Astrocyte (in vitro differentiated cells and primary cell): ENCODE measurements at regions not wholly inside any gene's neighbourhood (a gene's known extent, or its start where the extent isn't known, plus 50 kb on each side); places are given as distances from the start of the nearest gene placed in this dataset.

ENCODE experiments used
- DNase-seq: peaks from one replicate; pipeline ENCODE4 v3.0.0-alpha.2; 2010; ENCODE audit warnings: low read depth
- FAIRE-seq: peaks from 2 replicates; lab custom pipeline; 2011; peaks lifted over from hg19 to GRCh38; lab: Jason Lieb, UNC
- H2AFZ ChIP-seq: 2 replicates; pipeline ENCODE4 v1.6.0; 2012; ENCODE audit warnings: low read depth, low read length, inconsistent platforms
- H3K27ac ChIP-seq: 2 replicates; pipeline ENCODE4 v1.5.1; 2011; ENCODE audit warnings: low read depth, low read length, inconsistent platforms
- H3K27me3 ChIP-seq: 2 replicates; pipeline ENCODE4 v1.6.0; 2011; ENCODE audit warnings: low read length, inconsistent platforms; ENCODE audit not compliant: insufficient read depth
- H3K36me3 ChIP-seq: 2 replicates; pipeline ENCODE4 v1.5.1; 2011; ENCODE audit warnings: low read length, inconsistent platforms; ENCODE audit not compliant: insufficient read depth
- H3K4me1 ChIP-seq: 2 replicates; pipeline ENCODE4 v1.5.1; 2011; ENCODE audit warnings: low read length, inconsistent platforms; ENCODE audit not compliant: insufficient read depth
- H3K4me2 ChIP-seq: 2 replicates; pipeline ENCODE4 v1.6.0; 2012; ENCODE audit warnings: low read length, inconsistent platforms
- H3K4me3 ChIP-seq: 2 replicates; pipeline ENCODE4 v1.5.1; 2011; ENCODE audit warnings: low read depth, mild to moderate bottlenecking, low read length, inconsistent platforms; ENCODE audit not compliant: insufficient read depth
- H3K79me2 ChIP-seq: 2 replicates; pipeline ENCODE4 v1.6.0; 2012; ENCODE audit warnings: mild to moderate bottlenecking, low read length, inconsistent platforms; ENCODE audit not compliant: insufficient read depth
- H3K9ac ChIP-seq: 2 replicates; pipeline ENCODE4 v1.6.0; 2012; ENCODE audit warnings: mild to moderate bottlenecking, low read length, inconsistent platforms
- H3K9me3 ChIP-seq: 2 replicates; pipeline ENCODE4 v1.5.1; 2012; ENCODE audit warnings: low read depth, mild to moderate bottlenecking, low read length, inconsistent platforms; ENCODE audit not compliant: insufficient read depth
- H4K20me1 ChIP-seq: 2 replicates; pipeline ENCODE4 v1.6.0; 2012; ENCODE audit warnings: low read length, inconsistent platforms; ENCODE audit not compliant: insufficient read depth
- H3K27ac Mint-ChIP-seq: one replicate; pipeline ENCODE4 v1.8.0; 2021; ENCODE audit warnings: mild to moderate bottlenecking, mixed read lengths; ENCODE audit not compliant: unreplicated experiment
- H3K27me3 Mint-ChIP-seq: one replicate; pipeline ENCODE4 v1.8.0; 2021; ENCODE audit warnings: low read depth, mixed read lengths; ENCODE audit not compliant: unreplicated experiment
- H3K36me3 Mint-ChIP-seq: one replicate; pipeline ENCODE4 v1.8.0; 2021; ENCODE audit warnings: low read depth, mixed read lengths; ENCODE audit not compliant: unreplicated experiment
- H3K4me1 Mint-ChIP-seq: one replicate; pipeline ENCODE4 v1.8.0; 2021; ENCODE audit warnings: low read depth, mixed read lengths; ENCODE audit not compliant: unreplicated experiment
- H3K4me3 Mint-ChIP-seq: one replicate; pipeline ENCODE4 v1.8.0; 2021; ENCODE audit warnings: mild to moderate bottlenecking, moderate library complexity, mixed read lengths; ENCODE audit not compliant: unreplicated experiment
- H3K9me3 Mint-ChIP-seq: one replicate; pipeline ENCODE4 v1.8.0; 2021; ENCODE audit warnings: mild to moderate bottlenecking, mixed read lengths; ENCODE audit not compliant: unreplicated experiment
- EZH2 ChIP-seq: IDR thresholded peaks from 2 replicates; pipeline ENCODE4 v1.6.1; 2012; ENCODE audit warnings: mild to moderate bottlenecking, low read length, inconsistent platforms; ENCODE audit not compliant: insufficient read depth
- TF ChIP-seq, protein P1 (sequence below): IDR thresholded peaks from 2 replicates; pipeline ENCODE4 v1.5.1; 2011; ENCODE audit warnings: low read depth, mild to moderate bottlenecking, inconsistent platforms, low read length, moderate library complexity; ENCODE audit not compliant: insufficient read depth

DNA sequence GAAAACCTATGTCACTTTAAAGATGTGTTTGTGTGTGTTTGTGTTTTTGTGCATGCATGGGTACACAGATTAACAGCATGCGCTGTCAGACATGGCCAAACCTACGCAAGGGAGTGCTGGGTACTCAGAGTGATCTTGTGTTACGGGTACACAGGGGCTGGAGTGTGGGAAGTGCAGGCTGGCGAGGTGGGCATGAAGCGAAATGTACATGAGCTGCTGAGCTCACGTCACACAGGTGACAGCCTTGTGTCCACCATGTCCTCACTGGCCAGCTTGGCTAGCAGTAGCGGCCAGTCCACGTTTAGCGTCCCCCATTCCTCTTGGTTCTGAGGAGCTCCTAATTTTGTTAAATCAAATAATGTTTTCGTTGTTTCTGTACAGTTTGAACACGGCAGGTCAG, 979.7 kb upstream of the TMEM132C start:
- H3K9ac ChIP-seq: no peak overlapping the region
- TF ChIP-seq EZH2: no peak
- TF ChIP-seq, protein P1, sequence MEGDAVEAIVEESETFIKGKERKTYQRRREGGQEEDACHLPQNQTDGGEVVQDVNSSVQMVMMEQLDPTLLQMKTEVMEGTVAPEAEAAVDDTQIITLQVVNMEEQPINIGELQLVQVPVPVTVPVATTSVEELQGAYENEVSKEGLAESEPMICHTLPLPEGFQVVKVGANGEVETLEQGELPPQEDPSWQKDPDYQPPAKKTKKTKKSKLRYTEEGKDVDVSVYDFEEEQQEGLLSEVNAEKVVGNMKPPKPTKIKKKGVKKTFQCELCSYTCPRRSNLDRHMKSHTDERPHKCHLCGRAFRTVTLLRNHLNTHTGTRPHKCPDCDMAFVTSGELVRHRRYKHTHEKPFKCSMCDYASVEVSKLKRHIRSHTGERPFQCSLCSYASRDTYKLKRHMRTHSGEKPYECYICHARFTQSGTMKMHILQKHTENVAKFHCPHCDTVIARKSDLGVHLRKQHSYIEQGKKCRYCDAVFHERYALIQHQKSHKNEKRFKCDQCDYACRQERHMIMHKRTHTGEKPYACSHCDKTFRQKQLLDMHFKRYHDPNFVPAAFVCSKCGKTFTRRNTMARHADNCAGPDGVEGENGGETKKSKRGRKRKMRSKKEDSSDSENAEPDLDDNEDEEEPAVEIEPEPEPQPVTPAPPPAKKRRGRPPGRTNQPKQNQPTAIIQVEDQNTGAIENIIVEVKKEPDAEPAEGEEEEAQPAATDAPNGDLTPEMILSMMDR: no peak
- FAIRE-seq: no peak
- H3K9me3 ChIP-seq: no peaks in the 10 kb centered on the region
- Mint-ChIP-seq H3K36me3 (peaks cover 2% of the 10 kb centered on the region), H3K27ac (no peak overlapping the region), H3K27me3 (no peaks in the 10 kb centered on the region), H3K4me3 (no peak overlapping the region), H3K9me3 (peaks cover 10% of the 10 kb centered on the region), H3K4me1 (no peaks in the 10 kb centered on the region)
- no peak overlapping the region for H3K4me2 ChIP-seq
- no peaks in the 10 kb centered on the region for H3K27me3 ChIP-seq
- no peaks in the 10 kb centered on the region for H3K36me3 ChIP-seq
- no peaks in the 10 kb centered on the region for H3K79me2 ChIP-seq
- no peak for DNase-seq
- no peaks in the 10 kb centered on the region for H4K20me1 ChIP-seq
- H3K27ac ChIP-seq: no peak overlapping the region
- peaks cover 18% of the 10 kb centered on the region for H3K4me1 ChIP-seq
- H2AFZ ChIP-seq: no peak overlapping the region
- H3K4me3 ChIP-seq: no peak overlapping the region

DNA sequence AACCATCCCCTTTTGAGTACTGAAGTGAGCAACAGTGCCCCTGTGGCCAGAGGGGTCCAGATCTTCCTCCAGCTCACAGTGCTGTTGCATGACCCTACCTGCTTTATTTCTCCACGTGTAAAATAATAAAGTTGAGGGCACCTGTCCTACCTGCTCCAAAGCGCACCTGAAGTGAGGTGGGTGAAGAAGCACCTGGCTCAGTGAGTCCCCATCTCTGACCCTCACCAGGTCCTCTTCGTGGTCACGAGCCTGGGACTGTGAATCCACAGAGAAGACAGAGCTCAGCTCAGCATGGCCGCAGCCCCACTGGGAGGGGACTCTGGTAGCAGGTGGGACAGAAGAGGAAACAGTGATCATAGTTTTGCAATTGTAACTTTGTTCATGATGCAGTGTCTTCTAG, 976.7 kb upstream of the TMEM132C start:
- H4K20me1 ChIP-seq: no peaks in the 10 kb centered on the region
- H3K27ac Mint-ChIP-seq: no peak overlapping the region
- FAIRE-seq (no peak), DNase-seq (no peak)
- H3K36me3 Mint-ChIP-seq: no peaks in the 10 kb centered on the region
- H3K4me3 Mint-ChIP-seq: no peak overlapping the region
- H3K27ac ChIP-seq: no peak overlapping the region
- H3K4me3 ChIP-seq: no peak overlapping the region
- H3K36me3 ChIP-seq: no peaks in the 10 kb centered on the region
- H2AFZ ChIP-seq: no peak overlapping the region
- H3K9me3 ChIP-seq: no peaks in the 10 kb centered on the region
- H3K9ac ChIP-seq: no peak overlapping the region
- H3K27me3 ChIP-seq: no peaks in the 10 kb centered on the region
- no peaks in the 10 kb centered on the region for H3K27me3 Mint-ChIP-seq
- no peak for TF ChIP-seq EZH2
- TF ChIP-seq, protein P1: no peak
- no peak overlapping the region for H3K4me2 ChIP-seq
- peaks cover 12% of the 10 kb centered on the region for H3K9me3 Mint-ChIP-seq
- H3K4me1 ChIP-seq: peaks cover 7% of the 10 kb centered on the region
- no peaks in the 10 kb centered on the region for H3K4me1 Mint-ChIP-seq
- H3K79me2 ChIP-seq: no peaks in the 10 kb centered on the region

DNA sequence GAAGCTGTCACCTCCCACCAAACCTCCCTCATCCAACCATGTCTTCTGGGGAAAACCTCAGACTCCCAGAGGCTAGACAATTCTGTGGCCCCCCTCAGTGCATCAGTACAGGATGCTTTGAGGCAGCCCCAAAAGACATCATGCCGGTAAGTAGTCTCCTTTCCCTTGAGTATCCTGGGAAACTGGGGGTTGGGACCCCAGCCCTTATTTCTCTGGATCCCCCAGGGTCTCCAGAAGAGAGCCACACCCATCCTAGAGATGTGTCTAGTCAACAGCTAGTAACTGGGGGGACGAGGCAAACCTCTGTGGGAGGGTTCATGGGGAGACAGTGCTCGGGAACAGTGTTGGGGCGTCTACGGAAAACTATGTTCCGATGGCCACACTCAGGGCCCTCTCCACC, 974.2 kb upstream of the TMEM132C start:
- H3K9me3 ChIP-seq: no peaks in the 10 kb centered on the region
- no peak overlapping the region for H3K27ac ChIP-seq
- H3K27me3 ChIP-seq: no peaks in the 10 kb centered on the region
- no peaks in the 10 kb centered on the region for H3K36me3 ChIP-seq
- Mint-ChIP-seq H3K36me3 (no peaks in the 10 kb centered on the region), H3K9me3 (peaks cover 12% of the 10 kb centered on the region), H3K27ac (no peak overlapping the region), H3K27me3 (no peaks in the 10 kb centered on the region), H3K4me3 (no peak overlapping the region), H3K4me1 (no peaks in the 10 kb centered on the region)
- no peaks in the 10 kb centered on the region for H3K79me2 ChIP-seq
- TF ChIP-seq EZH2: no peak
- TF ChIP-seq, protein P1: no peak
- no peak for FAIRE-seq
- peaks cover 3% of the 10 kb centered on the region for H3K4me1 ChIP-seq
- H4K20me1 ChIP-seq: no peaks in the 10 kb centered on the region
- H3K4me3 ChIP-seq: no peak overlapping the region
- no peak overlapping the region for H3K9ac ChIP-seq
- no peak for DNase-seq
- no peak overlapping the region for H2AFZ ChIP-seq
- H3K4me2 ChIP-seq: no peak overlapping the region
